T-cell (primary cell): ENCODE measurements at regions not wholly inside any gene's neighbourhood (a gene's known extent, or its start where the extent isn't known, plus 50 kb on each side); places are given as distances from the start of the nearest gene placed in this dataset.

Experiments
- ATAC-seq, 4 experiments: fragments of 200-7000 bp in 3 of 4; fragments of 150-1000 bp in 1 of 4; cut with Tn5 transposase; replicated peaks in 1 of 4; 1 replicate in 3 of 4; 2 replicates in 1 of 4; pipeline ENCODE4 v1.10.0; 2021; ENCODE audit warnings: moderate library complexity in 3 of 4, mild to moderate bottlenecking in 2 of 4, moderate number of reproducible peaks in 1 of 4
- CTCF ChIA-PET, 2 donors: fragments of 300-600 bp; sonication (Branson Sonifier 250); formaldehyde crosslinking; loops; one replicate each; lab custom pipeline; 2022; ENCODE audit warnings: antibody characterized with exemption in 2 of 2; lab: Charles Lee
- POLR2A ChIA-PET, 2 donors: fragments of 300-600 bp; sonication (Branson Sonifier 250); formaldehyde crosslinking; loops; one replicate each; lab custom pipeline; 2022; ENCODE audit warnings: antibody characterized with exemption in 2 of 2; lab: Charles Lee
- DNase-seq, 35 experiments: peaks; one replicate each; pipeline versions ENCODE4 v3.0.0 to v3.0.0-alpha.2; 2013 to 2023
- H3K27ac ChIP-seq: one replicate; pipeline ENCODE4 v1.5.1; 2013; ENCODE audit warnings: low read length
- H3K27me3 ChIP-seq, 2 experiments: replicated peaks in 1 of 2; 1 replicate in 1 of 2; 2 replicates in 1 of 2; pipeline versions ENCODE4 v1.6.1 to v1.7.0; 2013; ENCODE audit warnings: low read length in 1 of 2, mixed read lengths in 1 of 2; ENCODE audit not compliant: control insufficient read depth in 2 of 2, insufficient read depth in 2 of 2; ENCODE audit errors: extremely low read depth in 1 of 2
- H3K36me3 ChIP-seq, 2 donors: 1 replicate in 1 of 2; 2 replicates in 1 of 2; pipeline versions ENCODE4 v1.6.1 to v1.7.0; 2013; ENCODE audit warnings: low read length in 1 of 2; ENCODE audit not compliant: control insufficient read depth in 2 of 2, insufficient read depth in 1 of 2; ENCODE audit errors: extremely low read depth in 1 of 2
- H3K4me1 ChIP-seq, 2 experiments: 1 replicate in 1 of 2; 2 replicates in 1 of 2; pipeline versions ENCODE4 v1.6.1 to v1.7.0; 2013; ENCODE audit warnings: low read length in 2 of 2, mixed read lengths in 1 of 2; ENCODE audit not compliant: insufficient read depth in 2 of 2, control insufficient read depth in 1 of 2; ENCODE audit errors: extremely low read depth in 1 of 2
- H3K4me3 ChIP-seq, 2 donors: 1 replicate in 1 of 2; 2 replicates in 1 of 2; pipeline versions ENCODE4 v1.5.1 to v1.7.0; 2013; ENCODE audit warnings: mild to moderate bottlenecking in 2 of 2, low read length in 1 of 2, moderate library complexity in 1 of 2; ENCODE audit not compliant: control insufficient read depth in 1 of 2; ENCODE audit errors: extremely low read depth in 1 of 2
- H3K9me3 ChIP-seq: 2 replicates; pipeline ENCODE4 v1.7.0; 2013
- H3K27ac Mint-ChIP-seq, 2 donors: one replicate each; pipeline ENCODE4 v1.8.0; 2020 to 2021; ENCODE audit warnings: mild to moderate bottlenecking in 2 of 2, mixed read lengths in 2 of 2
- H3K27me3 Mint-ChIP-seq, 2 donors: one replicate each; pipeline ENCODE4 v1.8.0; 2021 to 2022; ENCODE audit warnings: mixed read lengths in 2 of 2
- H3K36me3 Mint-ChIP-seq: one replicate; pipeline ENCODE4 v1.8.0; 2021; ENCODE audit warnings: mixed read lengths
- H3K4me1 Mint-ChIP-seq, 3 donors: one replicate each; pipeline ENCODE4 v1.8.0; 2020 to 2022; ENCODE audit warnings: mixed read lengths in 3 of 3, mild to moderate bottlenecking in 1 of 3
- H3K4me3 Mint-ChIP-seq, 3 donors: one replicate each; pipeline ENCODE4 v1.8.0; 2020 to 2022; ENCODE audit warnings: mild to moderate bottlenecking in 3 of 3, mixed read lengths in 3 of 3, moderate library complexity in 3 of 3
- H3K9me3 Mint-ChIP-seq, 3 donors: one replicate each; pipeline ENCODE4 v1.8.0; 2020 to 2022; ENCODE audit warnings: mixed read lengths in 3 of 3
- WGBS: methylation state at CpG from one replicate; pipeline ENCODE4 v1.1.5; 2013; ENCODE audit warnings: missing lambda C conversion rate; ENCODE audit not compliant: insufficient coverage; 5-methylcytosine and 5-hydroxymethylcytosine counted together

DNA sequence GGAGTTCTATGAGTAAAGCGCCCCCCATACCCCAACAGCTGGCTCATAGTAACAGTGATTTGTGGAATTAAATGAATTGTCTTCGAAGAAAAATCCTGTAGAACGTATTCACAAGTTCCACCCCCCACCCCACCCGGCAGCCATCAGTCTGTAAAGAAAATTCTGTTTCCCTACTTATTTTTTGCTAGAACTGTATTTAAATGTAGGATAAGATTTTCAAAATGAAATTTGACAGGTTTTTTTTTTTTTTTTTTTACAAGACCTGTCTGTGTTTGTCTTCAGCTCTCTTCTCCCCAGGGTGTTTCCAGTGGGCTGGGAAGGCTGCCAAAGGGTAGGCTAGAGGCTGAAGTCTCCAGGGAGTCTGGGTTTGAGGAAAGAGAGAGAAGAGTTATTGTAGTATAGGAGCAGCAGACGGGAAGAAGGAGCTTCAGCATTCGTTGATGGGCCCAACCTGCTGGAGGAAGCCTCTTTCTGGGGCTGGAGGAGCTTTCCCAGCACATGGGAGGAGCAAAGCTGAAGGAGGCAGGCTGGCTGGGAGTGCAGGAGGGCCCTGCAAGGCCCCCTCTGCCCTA, 130.6 kb upstream of the SEMA6D start:
- H3K4me3 ChIP-seq: no peak overlapping the region
- DNase-seq (no peak), ATAC-seq (no peak)
- H3K27ac Mint-ChIP-seq: no peak overlapping the region
- no peaks in the 10 kb centered on the region for H3K27me3 Mint-ChIP-seq
- no peak overlapping the region for H3K27ac ChIP-seq
- no peaks in the 10 kb centered on the region for H3K36me3 ChIP-seq
- peaks cover 0 to 17% (median 0%) of the 10 kb centered on the region in 3 donors for H3K9me3 Mint-ChIP-seq
- no peaks in the 10 kb centered on the region for H3K4me1 ChIP-seq
- no peaks in the 10 kb centered on the region for H3K9me3 ChIP-seq
- no peaks in the 10 kb centered on the region for H3K27me3 ChIP-seq
- ChIA-PET POLR2A (no interaction called here), CTCF (no interaction called here)
- H3K4me3 Mint-ChIP-seq: no peak overlapping the region
- H3K4me1 Mint-ChIP-seq: no peaks in the 10 kb centered on the region
- no peaks in the 10 kb centered on the region for H3K36me3 Mint-ChIP-seq
- 54% methylated on average over 2 of the region's 6 CpGs for WGBS

DNA sequence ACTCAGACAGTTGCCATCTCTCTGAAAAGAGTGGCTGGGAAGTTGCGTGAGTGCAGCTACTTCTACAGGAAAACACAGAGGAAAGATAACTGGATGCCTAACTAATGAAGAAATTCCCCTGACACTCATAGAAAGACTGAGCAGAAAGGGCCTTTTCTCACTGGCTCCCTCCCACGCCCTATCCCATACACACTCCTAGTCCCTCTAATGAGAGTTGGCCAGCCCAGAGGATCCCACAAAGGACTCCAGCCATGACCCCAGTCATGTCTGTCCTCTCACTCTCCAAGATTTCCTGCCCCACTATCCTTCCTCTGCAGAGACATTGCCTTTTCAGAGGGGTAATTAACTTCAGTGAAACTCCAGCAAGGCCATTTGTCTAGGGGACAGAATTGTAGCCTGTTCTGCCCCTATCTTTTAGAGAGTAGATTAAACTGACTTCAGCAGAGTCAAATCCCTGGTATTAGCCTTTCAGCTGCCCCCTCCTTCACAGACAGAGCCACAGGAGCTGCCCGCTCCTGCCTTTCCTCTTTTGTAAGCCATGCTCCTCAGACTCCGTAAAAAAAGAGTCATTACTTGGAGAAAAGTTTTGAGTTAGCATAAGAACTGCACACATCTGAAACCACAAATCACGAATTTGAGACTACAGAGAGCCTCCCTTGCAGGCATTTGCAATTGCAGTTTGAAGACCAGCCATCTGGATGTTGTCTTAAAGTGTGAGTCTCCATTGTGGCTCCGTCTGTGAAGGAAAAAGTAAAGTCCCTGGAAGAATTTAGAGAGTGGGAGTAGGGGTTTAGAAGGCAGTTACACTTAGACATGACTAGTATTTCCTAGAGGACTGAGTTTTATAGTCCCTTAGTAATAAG, 129.1 kb upstream of the SEMA6D start:
- CTCF ChIA-PET: no interaction called here
- H3K9me3 ChIP-seq: no peaks in the 10 kb centered on the region
- DNase-seq (no peak), ATAC-seq (no peak)
- H3K27ac ChIP-seq: no peak overlapping the region
- H3K36me3 ChIP-seq: no peaks in the 10 kb centered on the region
- H3K4me3 Mint-ChIP-seq: no peak overlapping the region
- no peaks in the 10 kb centered on the region for H3K4me1 ChIP-seq
- 83% methylated on average over 2 of the region's 6 CpGs for WGBS
- POLR2A ChIA-PET: no interaction called here
- no peak overlapping the region for H3K4me3 ChIP-seq
- no peaks in the 10 kb centered on the region for H3K27me3 ChIP-seq
- no peaks in the 10 kb centered on the region for H3K27me3 Mint-ChIP-seq
- H3K4me1 Mint-ChIP-seq: no peaks in the 10 kb centered on the region
- H3K36me3 Mint-ChIP-seq: no peaks in the 10 kb centered on the region
- peaks cover 0 to 18% (median 0%) of the 10 kb centered on the region in 3 donors for H3K9me3 Mint-ChIP-seq
- no peak overlapping the region for H3K27ac Mint-ChIP-seq

- Histone ChIP-seq H3K27ac (no peak overlapping the region), H3K36me3 (no peaks in the 10 kb centered on the region), H3K4me3 (no peak overlapping the region), H3K27me3 (no peaks in the 10 kb centered on the region), H3K4me1 (no peaks in the 10 kb centered on the region), H3K9me3 (no peaks in the 10 kb centered on the region)
- H3K9me3 Mint-ChIP-seq: peaks cover 0 to 18% (median 0%) of the 10 kb centered on the region in 3 donors
- H3K4me3 Mint-ChIP-seq: no peak overlapping the region
- 96% methylated on average over 4 of the region's 6 CpGs for WGBS
- no peaks in the 10 kb centered on the region for H3K36me3 Mint-ChIP-seq
- DNase-seq (no peak), ATAC-seq (no peak)
- ChIA-PET POLR2A (no interaction called here), CTCF (no interaction called here)
- no peak overlapping the region for H3K27ac Mint-ChIP-seq
- no peaks in the 10 kb centered on the region for H3K4me1 Mint-ChIP-seq
- H3K27me3 Mint-ChIP-seq: no peaks in the 10 kb centered on the region
Observed at GRCh38 chr15:47588958-47589357, 128.3 kb upstream of the SEMA6D start.

DNA sequence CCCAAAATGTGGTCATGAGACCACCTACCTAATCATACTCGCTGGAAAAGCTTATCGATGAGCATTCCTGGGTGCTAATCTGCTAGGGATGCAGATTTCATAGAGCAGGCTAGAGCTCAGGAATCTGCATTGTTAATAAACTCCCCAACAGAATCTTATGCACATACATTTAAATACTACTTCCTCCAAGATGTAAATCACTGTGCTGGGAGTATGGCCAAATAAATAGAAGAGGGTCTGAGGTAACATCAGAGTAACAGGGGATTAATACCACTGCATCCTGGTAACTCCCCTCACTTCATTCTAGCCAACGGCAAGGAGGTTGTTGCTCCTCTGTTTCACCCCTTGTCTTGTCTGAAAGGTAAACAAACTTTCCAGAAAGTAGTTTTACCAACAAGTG, 118.3 kb upstream of the SEMA6D start:
- H3K36me3 Mint-ChIP-seq: no peaks in the 10 kb centered on the region
- H3K9me3 ChIP-seq: no peaks in the 10 kb centered on the region
- H3K27ac Mint-ChIP-seq: no peak overlapping the region
- H3K4me3 ChIP-seq: no peak overlapping the region
- ATAC-seq (no peak), DNase-seq (no peak)
- no peak overlapping the region for H3K4me3 Mint-ChIP-seq
- no peaks in the 10 kb centered on the region for H3K27me3 ChIP-seq
- H3K9me3 Mint-ChIP-seq: peaks cover 4 to 16% (median 12%) of the 10 kb centered on the region in 3 donors
- no peak overlapping the region for H3K27ac ChIP-seq
- no peaks in the 10 kb centered on the region for H3K36me3 ChIP-seq
- H3K4me1 Mint-ChIP-seq: no peaks in the 10 kb centered on the region
- H3K27me3 Mint-ChIP-seq: no peaks in the 10 kb centered on the region
- H3K4me1 ChIP-seq: no peaks in the 10 kb centered on the region
- ChIA-PET POLR2A (no interaction called here), CTCF (no interaction called here)
- 86% methylated on average over 2 of the region's 3 CpGs for WGBS

DNA sequence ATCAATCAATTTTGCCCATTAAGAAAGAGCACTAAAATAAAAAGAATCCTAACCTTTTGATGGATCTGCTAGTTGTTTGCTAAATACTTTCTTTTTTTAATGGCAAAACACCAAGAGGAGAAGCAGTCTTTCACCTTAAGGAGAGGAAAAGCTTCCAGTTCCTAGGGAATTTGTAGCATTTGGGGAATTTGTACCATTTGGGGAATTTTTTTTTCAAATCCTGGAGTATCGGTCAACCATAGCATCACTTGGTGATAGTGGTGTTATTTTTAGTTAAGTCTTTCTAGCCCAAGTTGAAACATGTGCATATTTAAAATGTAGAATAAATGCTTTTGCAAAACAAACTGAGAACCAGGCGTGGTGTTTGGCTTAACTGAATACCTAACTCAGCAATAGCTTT, 117.5 kb upstream of the SEMA6D start:
- H3K36me3 ChIP-seq: no peaks in the 10 kb centered on the region
- DNase-seq: no peak
- no peak overlapping the region for H3K4me3 ChIP-seq
- H3K27me3 ChIP-seq: no peaks in the 10 kb centered on the region
- POLR2A ChIA-PET: no interaction called here
- no CpG with 5 or more reads among the region's 2 CpGs for WGBS
- H3K4me1 ChIP-seq: no peaks in the 10 kb centered on the region
- ATAC-seq: no peak
- Mint-ChIP-seq H3K9me3 (peaks cover 4 to 12% (median 8%) of the 10 kb centered on the region in 3 donors), H3K27me3 (no peaks in the 10 kb centered on the region), H3K27ac (no peak overlapping the region), H3K4me3 (no peak overlapping the region), H3K4me1 (no peaks in the 10 kb centered on the region), H3K36me3 (no peaks in the 10 kb centered on the region)
- no peaks in the 10 kb centered on the region for H3K9me3 ChIP-seq
- no peak overlapping the region for H3K27ac ChIP-seq
- CTCF ChIA-PET: no interaction called here

DNA sequence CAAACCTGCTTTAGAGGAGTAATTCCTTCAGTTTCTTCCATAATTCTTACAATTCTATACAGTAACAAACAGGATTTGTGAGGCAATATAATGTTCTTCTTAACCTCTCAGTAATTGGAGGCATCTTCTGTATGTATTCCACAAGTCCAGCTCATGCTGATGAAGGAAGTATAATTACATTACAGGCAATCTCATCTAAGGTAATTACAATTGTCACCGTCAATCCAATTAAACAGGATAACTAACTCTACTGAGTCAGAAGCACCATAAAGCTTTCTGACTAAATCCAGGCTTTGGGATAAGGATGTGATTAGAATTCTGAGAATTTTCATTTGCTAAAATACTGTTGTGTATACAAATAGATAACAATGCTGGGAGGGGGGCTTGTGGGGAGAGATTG, 115.2 kb upstream of the SEMA6D start:
- Mint-ChIP-seq H3K4me1 (no peaks in the 10 kb centered on the region), H3K27ac (no peak overlapping the region), H3K9me3 (peaks cover 4 to 7% (median 4%) of the 10 kb centered on the region in 3 donors), H3K4me3 (no peak overlapping the region), H3K27me3 (no peaks in the 10 kb centered on the region), H3K36me3 (no peaks in the 10 kb centered on the region)
- H3K27ac ChIP-seq: no peak overlapping the region
- DNase-seq (no peak), ATAC-seq (no peak)
- ChIA-PET CTCF (interaction anchor here in 1 of 2 donors (0.6 kb wide), 1 partner anchor 786 kb away, joined by 5 read pairs; no protein-coding TSS in a partner anchor), POLR2A (interaction anchor here in 1 of 2 donors (0.7 kb wide), 1 partner anchor 129 kb away, joined by 3 read pairs; no protein-coding TSS in a partner anchor)
- H3K9me3 ChIP-seq: no peaks in the 10 kb centered on the region
- no peak overlapping the region for H3K4me3 ChIP-seq
- no peaks in the 10 kb centered on the region for H3K27me3 ChIP-seq
- H3K36me3 ChIP-seq: no peaks in the 10 kb centered on the region
- WGBS: no CpG with 5 or more reads among the region's 1 CpG
- H3K4me1 ChIP-seq: no peaks in the 10 kb centered on the region
